IMR-90 (cell line): ENCODE measurements at regions not wholly inside any gene's neighbourhood (a gene's known extent, or its start where the extent isn't known, plus 50 kb on each side); places are given as distances from the start of the nearest gene placed in this dataset.

Source experiments
- ATAC-seq: fragments of 200-7000 bp; cut with Tn5 transposase; 2 replicates; pipeline ENCODE4 v1.9.1; 2020; ENCODE audit warnings: low read depth, mild to moderate bottlenecking, moderate library complexity
- BruUV-seq: library from RNA; stranded (reverse); fragments of 400-500 nt; replicated peaks from 2 replicates; lab custom pipeline; 2021; lab: Mats Ljungman, UMichigan
- CTCF ChIA-PET: fragments of 300-600 bp; formaldehyde crosslinking; extraction: SDS; loops from one replicate; lab custom pipeline; 2021; ENCODE audit warnings: antibody characterized with exemption; lab: Yijun Ruan, JAX
- POLR2A ChIA-PET: fragments of 300-600 bp; sonication (Branson Sonifier 250); formaldehyde crosslinking; loops from one replicate; lab custom pipeline; 2022; ENCODE audit warnings: antibody characterized with exemption; ENCODE audit not compliant: unreplicated experiment; lab: Charles Lee
- DNase-seq: peaks from one replicate; pipeline ENCODE4 v3.0.0; 2013
- H2AFZ ChIP-seq: replicated peaks from 2 replicates; pipeline ENCODE3; 2013; ENCODE audit warnings: low read length, mild to moderate bottlenecking; ENCODE audit not compliant: poor library complexity
- H2AK5ac ChIP-seq: 2 replicates; pipeline ENCODE4 v1.6.1; 2013; ENCODE audit warnings: low read depth, low read length, inconsistent platforms
- H2AK9ac ChIP-seq: replicated peaks from 2 replicates; pipeline ENCODE3; 2013; ENCODE audit warnings: mild to moderate bottlenecking, low read depth, low read length, moderate library complexity; ENCODE audit not compliant: poor library complexity
- H2BK120ac ChIP-seq: 2 replicates; pipeline ENCODE4 v1.6.1; 2013; ENCODE audit warnings: low read depth, low read length, inconsistent platforms
- H2BK15ac ChIP-seq: 3 replicates; pipeline ENCODE4 v1.6.1; 2013; ENCODE audit warnings: low read depth, low read length, inconsistent platforms
- H2BK20ac ChIP-seq: 2 replicates; pipeline ENCODE4 v1.6.1; 2013; ENCODE audit warnings: low read depth, mild to moderate bottlenecking, inconsistent platforms, low read length, moderate library complexity
- H2BK5ac ChIP-seq: 2 replicates; pipeline ENCODE4 v1.6.1; 2013; ENCODE audit warnings: mild to moderate bottlenecking, low read depth, low read length, inconsistent platforms; ENCODE audit not compliant: poor library complexity, severe bottlenecking
- H3K14ac ChIP-seq: replicated peaks from 2 replicates; pipeline ENCODE4 v1.6.1; 2013; ENCODE audit warnings: low read depth, low read length, inconsistent platforms
- H3K18ac ChIP-seq: 2 replicates; pipeline ENCODE4 v1.6.1; 2013; ENCODE audit warnings: low read depth, low read length, control low read depth
- H3K23ac ChIP-seq: 2 replicates; pipeline ENCODE4 v1.6.1; 2013; ENCODE audit warnings: low read depth, low read length, inconsistent platforms
- H3K27ac ChIP-seq: 2 replicates; pipeline ENCODE4 v1.5.1; 2013; ENCODE audit warnings: mild to moderate bottlenecking, control low read depth, low read length; ENCODE audit not compliant: insufficient read depth
- H3K27me3 ChIP-seq: 2 replicates; pipeline ENCODE4 v1.6.1; 2013; ENCODE audit warnings: low read length; ENCODE audit not compliant: control insufficient read depth, insufficient read depth
- H3K36me3 ChIP-seq: 2 replicates; pipeline ENCODE4 v1.6.1; 2013; ENCODE audit warnings: low read length, mixed read lengths; ENCODE audit not compliant: control insufficient read depth, insufficient read depth
- H3K4ac ChIP-seq: 2 replicates; pipeline ENCODE4 v1.6.1; 2013; ENCODE audit warnings: low read depth, low read length, inconsistent platforms
- H3K4me1 ChIP-seq: 2 replicates; pipeline ENCODE4 v1.6.1; 2013; ENCODE audit warnings: low read length, mixed read lengths; ENCODE audit not compliant: control insufficient read depth, insufficient read depth
- H3K4me2 ChIP-seq: 2 replicates; pipeline ENCODE4 v1.6.1; 2013; ENCODE audit warnings: low read depth, mild to moderate bottlenecking, control low read depth, low read length, moderate library complexity
- H3K4me3 ChIP-seq: 2 replicates; pipeline ENCODE4 v1.5.1; 2013; ENCODE audit warnings: low read depth, mild to moderate bottlenecking, control low read depth, low read length, moderate library complexity; ENCODE audit not compliant: insufficient read depth
- H3K56ac ChIP-seq: 2 replicates; pipeline ENCODE4 v1.6.1; 2013; ENCODE audit warnings: low read length, inconsistent platforms; ENCODE audit not compliant: insufficient read depth; ENCODE audit errors: extremely low read depth
- H3K79me1 ChIP-seq, 2 experiments: 2 replicates each; pipeline ENCODE4 v1.6.1; 2013; ENCODE audit warnings: low read length in 2 of 2, inconsistent platforms in 1 of 2, low read depth in 1 of 2
- H3K9ac ChIP-seq: 2 replicates; pipeline ENCODE4 v1.6.1; 2013; ENCODE audit warnings: low read depth, low read length, control low read depth
- H3K9me1 ChIP-seq: 2 replicates; pipeline ENCODE4 v1.6.1; 2013; ENCODE audit warnings: low read length, inconsistent platforms; ENCODE audit not compliant: insufficient read depth
- H3K9me3 ChIP-seq: 2 replicates; pipeline ENCODE4 v1.6.1; 2013; ENCODE audit warnings: low read length; ENCODE audit not compliant: control insufficient read depth, insufficient read depth
- H4K20me1 ChIP-seq: 2 replicates; pipeline ENCODE4 v1.6.1; 2013; ENCODE audit warnings: low read length, inconsistent platforms; ENCODE audit not compliant: insufficient read depth
- H4K5ac ChIP-seq: 2 replicates; pipeline ENCODE4 v1.6.1; 2013; ENCODE audit warnings: mild to moderate bottlenecking, low read depth, low read length, control low read depth
- H4K8ac ChIP-seq, 2 experiments: 2 replicates each; pipeline ENCODE4 v1.6.1; 2013; ENCODE audit warnings: low read depth in 2 of 2, low read length in 2 of 2, control low read depth in 1 of 2, inconsistent platforms in 1 of 2
- H4K91ac ChIP-seq: 2 replicates; pipeline ENCODE4 v1.6.1; 2013; ENCODE audit warnings: low read depth, low read length, inconsistent platforms; ENCODE audit not compliant: insufficient read depth
- BHLHE40 ChIP-seq: fragments of 150-350 bp; IDR thresholded peaks from 2 replicates; pipeline ENCODE4 v1.6.1; 2016; ENCODE audit warnings: mild to moderate bottlenecking, low read depth, low read length
- CEBPB ChIP-seq: IDR thresholded peaks from 2 replicates; pipeline ENCODE4 v1.6.1; 2012; ENCODE audit warnings: low read depth, low read length, improper control_type of control experiment
- MAZ ChIP-seq: IDR thresholded peaks from 2 replicates; pipeline ENCODE4 v1.6.1; 2012; ENCODE audit warnings: low read depth, mild to moderate bottlenecking, low read length, improper control_type of control experiment, moderate library complexity, borderline replicate concordance
- MXI1 ChIP-seq: IDR thresholded peaks from 2 replicates; pipeline ENCODE4 v1.6.1; 2012; ENCODE audit warnings: low read depth, mild to moderate bottlenecking, low read length, moderate library complexity, borderline replicate concordance
- POLR2A ChIP-seq: IDR thresholded peaks from 2 replicates; pipeline ENCODE4 v1.6.1; 2012; ENCODE audit warnings: mild to moderate bottlenecking, low read depth, low read length
- RAD21 ChIP-seq: IDR thresholded peaks from 2 replicates; pipeline ENCODE4 v1.6.1; 2012; ENCODE audit warnings: low read length, improper control_type of control experiment
- RCOR1 ChIP-seq: IDR thresholded peaks from 2 replicates; pipeline ENCODE4 v1.6.1; 2012; ENCODE audit warnings: mild to moderate bottlenecking, low read length, improper control_type of control experiment; ENCODE audit not compliant: insufficient replicate concordance
- RFX5 ChIP-seq: IDR thresholded peaks from 2 replicates; pipeline ENCODE4 v1.8.0; 2012; ENCODE audit warnings: low read depth, mild to moderate bottlenecking, low read length, moderate library complexity
- WGBS, 2 experiments: methylation state at CpG; one replicate each; pipeline versions ENCODE4 v1.1.5 to v1.1.7; 2013; ENCODE audit warnings: missing lambda C conversion rate in 2 of 2; ENCODE audit not compliant: insufficient read length in 1 of 2; ENCODE audit errors: extremely low coverage in 2 of 2; 5-methylcytosine and 5-hydroxymethylcytosine counted together
- dilution Hi-C: fragments of 300-500 bp; cut with HindIII; formaldehyde crosslinking; loops from one replicate; pipeline ENCODE4 v1.14.3; 2018; ENCODE audit warnings: low sequenced_read_pairs; ENCODE audit not compliant: unreplicated experiment
- in situ Hi-C: fragments of 300-500 bp; cut with MboI; formaldehyde crosslinking; loops from 3 replicates; pipeline ENCODE4 v1.14.3; 2019; ENCODE audit warnings: low sequenced_read_pairs, inconsistent platforms, mixed read lengths
- intact Hi-C: fragments of 100-400 bp; cut with micrococcal nuclease; formaldehyde crosslinking; loops from 2 replicates; pipeline ENCODE4 v1.10.0; 2022
- TF ChIP-seq, protein P1 (sequence below): conservative IDR thresholded peaks from 2 replicates; pipeline ENCODE4 v1.5.1; 2012; ENCODE audit warnings: mild to moderate bottlenecking, low read depth, low read length, improper control_type of control experiment

DNA sequence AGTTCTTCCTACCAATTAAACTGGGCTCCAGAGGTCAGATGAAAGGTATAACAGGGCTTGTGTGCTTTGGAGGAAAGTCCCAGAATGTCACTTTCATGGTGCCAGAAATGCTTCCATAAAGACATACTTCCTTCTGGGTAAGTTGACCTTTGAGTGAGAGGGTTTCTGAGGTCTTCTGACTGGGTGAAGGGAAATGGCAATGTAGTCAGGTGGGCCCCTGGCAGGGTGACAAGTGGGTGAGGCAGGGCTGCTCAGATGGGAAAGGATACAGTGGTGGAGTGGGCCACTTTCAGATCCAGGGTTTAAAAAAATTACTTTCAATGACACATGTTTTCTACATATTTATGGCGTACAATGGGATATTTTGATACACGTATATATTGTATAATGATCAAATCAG lies 136.5 kb upstream of the PITX1 start:
- H3K27me3 ChIP-seq = peaks cover 24% of the 10 kb centered on the region
- no peaks in the 10 kb centered on the region for H3K9me3 ChIP-seq
- H3K27ac ChIP-seq = no peak overlapping the region
- no peak overlapping the region for H3K4ac ChIP-seq
- no peak overlapping the region for H3K4me3 ChIP-seq
- TF ChIP-seq RAD21 (no peak), RFX5 (no peak), BHLHE40 (no peak), RCOR1 (no peak), CEBPB (no peak), POLR2A (no peak), MAZ (no peak), MXI1 (no peak)
- TF ChIP-seq, protein P1, sequence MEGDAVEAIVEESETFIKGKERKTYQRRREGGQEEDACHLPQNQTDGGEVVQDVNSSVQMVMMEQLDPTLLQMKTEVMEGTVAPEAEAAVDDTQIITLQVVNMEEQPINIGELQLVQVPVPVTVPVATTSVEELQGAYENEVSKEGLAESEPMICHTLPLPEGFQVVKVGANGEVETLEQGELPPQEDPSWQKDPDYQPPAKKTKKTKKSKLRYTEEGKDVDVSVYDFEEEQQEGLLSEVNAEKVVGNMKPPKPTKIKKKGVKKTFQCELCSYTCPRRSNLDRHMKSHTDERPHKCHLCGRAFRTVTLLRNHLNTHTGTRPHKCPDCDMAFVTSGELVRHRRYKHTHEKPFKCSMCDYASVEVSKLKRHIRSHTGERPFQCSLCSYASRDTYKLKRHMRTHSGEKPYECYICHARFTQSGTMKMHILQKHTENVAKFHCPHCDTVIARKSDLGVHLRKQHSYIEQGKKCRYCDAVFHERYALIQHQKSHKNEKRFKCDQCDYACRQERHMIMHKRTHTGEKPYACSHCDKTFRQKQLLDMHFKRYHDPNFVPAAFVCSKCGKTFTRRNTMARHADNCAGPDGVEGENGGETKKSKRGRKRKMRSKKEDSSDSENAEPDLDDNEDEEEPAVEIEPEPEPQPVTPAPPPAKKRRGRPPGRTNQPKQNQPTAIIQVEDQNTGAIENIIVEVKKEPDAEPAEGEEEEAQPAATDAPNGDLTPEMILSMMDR = no peak
- no peak overlapping the region for H2BK20ac ChIP-seq
- no peak overlapping the region for H4K8ac ChIP-seq
- no peak overlapping the region for H4K91ac ChIP-seq
- H2BK120ac ChIP-seq = no peak overlapping the region
- H3K9ac ChIP-seq = no peak overlapping the region
- no peaks in the 10 kb centered on the region for H3K36me3 ChIP-seq
- in situ Hi-C loops (no loop called here), intact Hi-C loops (no loop called here), dilution Hi-C loops (no loop called here)
- no peak overlapping the region for H3K14ac ChIP-seq
- no peak overlapping the region for H2AK9ac ChIP-seq
- H3K23ac ChIP-seq = no peak overlapping the region
- no peak overlapping the region for H3K4me2 ChIP-seq
- no peaks in the 10 kb centered on the region for H4K20me1 ChIP-seq
- no peak overlapping the region for H2BK15ac ChIP-seq
- ChIA-PET POLR2A (no interaction called here), CTCF (no interaction called here)
- H2BK5ac ChIP-seq = no peak overlapping the region
- peaks cover 5% of the 10 kb centered on the region; the same call in 1 of the 2 replicates for H3K9me1 ChIP-seq
- H2AK5ac ChIP-seq = no peak overlapping the region
- no peak overlapping the region for H4K5ac ChIP-seq
- no peaks in the 10 kb centered on the region for H3K4me1 ChIP-seq
- ATAC-seq = no peak
- H3K18ac ChIP-seq = no peak overlapping the region
- no peak overlapping the region for H3K56ac ChIP-seq
- no peaks in the 10 kb centered on the region for H3K79me1 ChIP-seq
- no TSS peak for BruUV-seq
- no peak for DNase-seq
- no CpG with 5 or more reads among the region's 2 CpGs for WGBS, 2 experiments
- no peak overlapping the region for H2AFZ ChIP-seq
